MM.1S (cell line): ENCODE measurements at regions not wholly inside any gene's neighbourhood (a gene's known extent, or its start where the extent isn't known, plus 50 kb on each side); places are given as distances from the start of the nearest gene placed in this dataset.

Experiments
- DNase-seq: peaks from one replicate; pipeline ENCODE4 v3.0.0-alpha.2; 2015
- H2AFZ ChIP-seq: fragments of 300-600 bp; sonication (generic); 2 replicates; pipeline ENCODE4 v1.6.0; 2016; ENCODE audit warnings: antibody characterized with exemption, low read length
- H3F3A ChIP-seq: fragments of 300-600 bp; sonication (generic); 2 replicates; pipeline ENCODE4 v1.6.1; 2016; ENCODE audit warnings: mild to moderate bottlenecking, antibody characterized with exemption, low read length, moderate library complexity, mixed read lengths; ENCODE audit not compliant: insufficient read depth
- H3K27ac ChIP-seq: fragments of 300-600 bp; sonication (generic); 2 replicates; pipeline ENCODE4 v1.5.1; 2016; ENCODE audit warnings: mild to moderate bottlenecking, low read length
- H3K27me3 ChIP-seq: fragments of 300-600 bp; sonication (generic); replicated peaks from 2 replicates; pipeline ENCODE4 v1.6.0; 2016; ENCODE audit warnings: low read length; ENCODE audit not compliant: insufficient read depth
- H3K36me3 ChIP-seq: fragments of 300-600 bp; sonication (generic); replicated peaks from 2 replicates; pipeline ENCODE4 v1.6.1; 2016; ENCODE audit warnings: mild to moderate bottlenecking, low read length, mixed read lengths; ENCODE audit not compliant: insufficient read depth
- H3K4me1 ChIP-seq: fragments of 300-600 bp; sonication (generic); 2 replicates; pipeline ENCODE4 v1.6.1; 2016; ENCODE audit warnings: low read length, mixed read lengths
- H3K4me2 ChIP-seq: fragments of 300-600 bp; sonication (generic); 2 replicates; pipeline ENCODE4 v1.6.0; 2016; ENCODE audit warnings: low read depth, low read length
- H3K4me3 ChIP-seq: fragments of 300-600 bp; sonication (generic); 2 replicates; pipeline ENCODE4 v1.5.1; 2016; ENCODE audit warnings: low read length, mixed read lengths
- H3K79me2 ChIP-seq: fragments of 300-600 bp; sonication (generic); 2 replicates; pipeline ENCODE4 v1.6.1; 2016; ENCODE audit warnings: mixed run types, low read length, mixed read lengths
- H3K9ac ChIP-seq: fragments of 300-600 bp; sonication (generic); 2 replicates; pipeline ENCODE4 v1.6.1; 2016; ENCODE audit warnings: low read length, mixed read lengths
- H3K9me2 ChIP-seq: fragments of 300-600 bp; sonication (generic); replicated peaks from 2 replicates; pipeline ENCODE4 v1.6.1; 2016; ENCODE audit warnings: mild to moderate bottlenecking, low read length, mixed read lengths; ENCODE audit not compliant: insufficient read depth
- H3K9me3 ChIP-seq: fragments of 300-600 bp; sonication (generic); replicated peaks from 2 replicates; pipeline ENCODE4 v1.6.1; 2016; ENCODE audit warnings: mild to moderate bottlenecking, low read length, mixed read lengths; ENCODE audit not compliant: insufficient read depth
- H4K20me1 ChIP-seq: fragments of 300-600 bp; sonication (generic); 2 replicates; pipeline ENCODE4 v1.6.1; 2016; ENCODE audit warnings: mild to moderate bottlenecking, low read length, moderate library complexity, mixed read lengths; ENCODE audit not compliant: insufficient read depth
- EZH2 ChIP-seq: fragments of 300-600 bp; sonication (generic); optimal IDR thresholded peaks from 2 replicates; pipeline ENCODE3; 2017; ENCODE audit warnings: low read depth, mild to moderate bottlenecking, antibody characterized with exemption, low read length, mixed read lengths
- EZH2phosphoT487 ChIP-seq: fragments of 300-600 bp; sonication (generic); IDR thresholded peaks from 2 replicates; pipeline ENCODE4 v1.6.1; 2018; ENCODE audit warnings: antibody characterized with exemption, low read length
- TF ChIP-seq, protein P1 (sequence below): fragments of 300-600 bp; sonication (generic); IDR thresholded peaks from 2 replicates; pipeline ENCODE4 v1.5.1; 2016; ENCODE audit warnings: antibody characterized with exemption, low read length, mixed read lengths

DNA sequence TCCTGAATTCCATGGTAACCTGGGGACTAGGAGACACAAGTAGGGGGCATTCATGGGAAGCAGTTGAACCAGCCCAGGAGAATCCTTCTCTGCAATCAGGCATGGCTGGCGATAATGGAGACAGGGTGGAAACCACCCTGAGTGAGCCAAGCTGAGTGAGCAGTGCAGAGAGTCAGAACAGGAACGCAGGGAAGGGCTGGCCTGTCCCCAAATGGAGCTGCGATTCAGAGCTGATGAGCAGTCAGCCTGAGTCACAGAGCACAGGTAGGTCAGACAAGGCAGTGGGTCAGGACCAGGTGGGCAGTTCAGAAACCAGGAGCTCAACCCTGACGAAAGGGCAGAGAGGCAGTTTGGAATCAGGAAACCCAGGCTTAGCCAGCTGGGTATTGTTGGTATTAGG is 129.0 kb downstream of the BTC start:
- H3K27ac ChIP-seq: no peak overlapping the region
- H3K9ac ChIP-seq: no peak overlapping the region

DNA sequence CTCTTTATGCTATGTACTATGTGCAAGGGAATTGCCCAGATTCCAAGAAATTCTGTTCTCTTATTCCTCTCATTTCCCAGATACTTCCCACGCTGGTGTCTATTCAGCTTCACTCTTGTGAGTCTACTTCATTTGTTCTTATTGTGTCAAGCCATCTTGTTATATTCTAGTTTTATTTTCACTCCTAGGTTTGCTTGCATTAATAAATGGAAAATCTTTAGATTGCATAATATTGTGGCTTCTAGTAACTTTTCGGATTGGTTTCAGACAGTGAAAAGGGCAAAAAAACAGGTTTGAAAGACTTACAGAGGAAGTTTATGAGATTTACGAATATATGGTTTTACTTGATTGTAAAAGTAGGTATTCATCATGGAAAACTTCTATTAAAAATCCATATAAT is 128.4 kb downstream of the BTC start:
- no peak for DNase-seq
- no peaks in the 10 kb centered on the region for H3K79me2 ChIP-seq
- H3K4me3 ChIP-seq: no peak overlapping the region
- no peaks in the 10 kb centered on the region for H3F3A ChIP-seq
- H3K27me3 ChIP-seq: no peaks in the 10 kb centered on the region
- H3K27ac ChIP-seq: no peak overlapping the region
- no peak overlapping the region for H3K4me2 ChIP-seq
- no peak for TF ChIP-seq EZH2
- TF ChIP-seq, protein P1, sequence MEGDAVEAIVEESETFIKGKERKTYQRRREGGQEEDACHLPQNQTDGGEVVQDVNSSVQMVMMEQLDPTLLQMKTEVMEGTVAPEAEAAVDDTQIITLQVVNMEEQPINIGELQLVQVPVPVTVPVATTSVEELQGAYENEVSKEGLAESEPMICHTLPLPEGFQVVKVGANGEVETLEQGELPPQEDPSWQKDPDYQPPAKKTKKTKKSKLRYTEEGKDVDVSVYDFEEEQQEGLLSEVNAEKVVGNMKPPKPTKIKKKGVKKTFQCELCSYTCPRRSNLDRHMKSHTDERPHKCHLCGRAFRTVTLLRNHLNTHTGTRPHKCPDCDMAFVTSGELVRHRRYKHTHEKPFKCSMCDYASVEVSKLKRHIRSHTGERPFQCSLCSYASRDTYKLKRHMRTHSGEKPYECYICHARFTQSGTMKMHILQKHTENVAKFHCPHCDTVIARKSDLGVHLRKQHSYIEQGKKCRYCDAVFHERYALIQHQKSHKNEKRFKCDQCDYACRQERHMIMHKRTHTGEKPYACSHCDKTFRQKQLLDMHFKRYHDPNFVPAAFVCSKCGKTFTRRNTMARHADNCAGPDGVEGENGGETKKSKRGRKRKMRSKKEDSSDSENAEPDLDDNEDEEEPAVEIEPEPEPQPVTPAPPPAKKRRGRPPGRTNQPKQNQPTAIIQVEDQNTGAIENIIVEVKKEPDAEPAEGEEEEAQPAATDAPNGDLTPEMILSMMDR: no peak
- no peak for TF ChIP-seq EZH2phosphoT487
- no peaks in the 10 kb centered on the region for H3K9me2 ChIP-seq
- H2AFZ ChIP-seq: no peak overlapping the region
- H3K9me3 ChIP-seq: no peaks in the 10 kb centered on the region
- no peaks in the 10 kb centered on the region for H3K36me3 ChIP-seq
- H3K9ac ChIP-seq: no peak overlapping the region
- H4K20me1 ChIP-seq: no peaks in the 10 kb centered on the region
- H3K4me1 ChIP-seq: no peaks in the 10 kb centered on the region

More for the DNA sequence above, 129.0 kb downstream of the BTC start:
- no peak overlapping the region for H3K4me3 ChIP-seq
- H3K36me3 ChIP-seq: no peaks in the 10 kb centered on the region
- no peaks in the 10 kb centered on the region for H3K27me3 ChIP-seq
- no peak for DNase-seq
- no peak overlapping the region for H3K4me2 ChIP-seq
- H2AFZ ChIP-seq: no peak overlapping the region
- H3F3A ChIP-seq: no peaks in the 10 kb centered on the region
- no peaks in the 10 kb centered on the region for H3K4me1 ChIP-seq
- TF ChIP-seq EZH2phosphoT487: no peak
- TF ChIP-seq EZH2: no peak
- TF ChIP-seq, protein P1: no peak
- H3K79me2 ChIP-seq: no peaks in the 10 kb centered on the region
- no peaks in the 10 kb centered on the region for H3K9me2 ChIP-seq
- H3K9me3 ChIP-seq: no peaks in the 10 kb centered on the region
- H4K20me1 ChIP-seq: no peaks in the 10 kb centered on the region

DNA sequence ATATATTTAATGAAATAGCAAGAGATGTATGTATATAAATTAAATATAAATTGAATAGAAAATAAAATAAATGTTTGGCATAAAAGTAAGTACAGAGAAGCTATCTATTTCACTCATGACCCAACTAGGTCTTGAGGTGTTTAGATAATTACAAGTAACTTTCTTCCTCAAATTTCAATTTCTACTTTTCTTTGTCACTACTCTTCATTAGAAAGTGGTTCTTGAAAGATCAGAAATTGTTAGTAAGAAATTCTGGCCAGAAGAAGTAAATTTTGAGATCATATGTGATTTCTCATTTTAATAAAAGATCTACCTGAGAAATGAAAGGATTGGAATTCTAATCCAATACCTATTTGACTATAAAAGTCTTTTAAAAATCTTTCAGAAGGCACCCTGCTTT is 126.9 kb downstream of the BTC start:
- no peaks in the 10 kb centered on the region for H3F3A ChIP-seq
- no peaks in the 10 kb centered on the region for H3K79me2 ChIP-seq
- no peaks in the 10 kb centered on the region for H3K9me2 ChIP-seq
- no peak overlapping the region for H3K4me2 ChIP-seq
- no peaks in the 10 kb centered on the region for H3K36me3 ChIP-seq
- no peaks in the 10 kb centered on the region for H3K9me3 ChIP-seq
- H3K9ac ChIP-seq: no peak overlapping the region
- no peak overlapping the region for H3K27ac ChIP-seq
- no peaks in the 10 kb centered on the region for H3K4me1 ChIP-seq
- DNase-seq: no peak
- no peak overlapping the region for H3K4me3 ChIP-seq
- TF ChIP-seq EZH2phosphoT487 (no peak), EZH2 (no peak)
- TF ChIP-seq, protein P1: no peak
- H2AFZ ChIP-seq: no peak overlapping the region
- H3K27me3 ChIP-seq: no peaks in the 10 kb centered on the region
- no peaks in the 10 kb centered on the region for H4K20me1 ChIP-seq
